GM21423 (cell line): ENCODE measurements at regions not wholly inside any gene's neighbourhood (a gene's known extent, or its start where the extent isn't known, plus 50 kb on each side); places are given as distances from the start of the nearest gene placed in this dataset.
"Not testable (repeated sequence)": the region's sequence is repeated elsewhere in the genome, so short reads cannot be mapped to it uniquely, and the experiment has no call there.

Experiments
- ATAC-seq: cut with Tn5 transposase; IDR thresholded peaks from one replicate; pipeline ENCODE4 v1.9.1; 2021; ENCODE audit warnings: mild to moderate bottlenecking, moderate library complexity; ENCODE audit not compliant: unreplicated experiment

GRCh38 chr11:28938091-28938490 lies 829.9 kb downstream of the METTL15 start:
- no peak for ATAC-seq

- no peak for ATAC-seq
Measured at GRCh38 chr11:28932940-28933339, 824.8 kb downstream of the METTL15 start.

GRCh38 chr11:28924004-28924403 lies 815.8 kb downstream of the METTL15 start:
- ATAC-seq, result no peak

- no peak for ATAC-seq
Measured at GRCh38 chr11:28922386-28922981, 814.3 kb downstream of the METTL15 start.

GRCh38 chr11:28919194-28919593 lies 811.0 kb downstream of the METTL15 start:
- no peak for ATAC-seq

- ATAC-seq, result no peak
Measured at GRCh38 chr11:28913883-28914282, 805.7 kb downstream of the METTL15 start.

- ATAC-seq, result no peak
Measured at GRCh38 chr11:28911829-28912228, 803.6 kb downstream of the METTL15 start.

- no peak for ATAC-seq
Measured at GRCh38 chr11:28910926-28911325, 802.7 kb downstream of the METTL15 start.

- ATAC-seq, result no peak
Measured at GRCh38 chr11:28903716-28904115, 795.5 kb downstream of the METTL15 start.

- ATAC-seq, result no peak
Measured at GRCh38 chr11:28900427-28900826, 792.2 kb downstream of the METTL15 start.

- ATAC-seq, result no peak
Measured at GRCh38 chr11:28899706-28900105, 791.5 kb downstream of the METTL15 start.

- not testable (repeated sequence) for ATAC-seq
Measured at GRCh38 chr11:28890601-28891040, 782.4 kb downstream of the METTL15 start.

GRCh38 chr11:28887681-28888080 lies 779.5 kb downstream of the METTL15 start:
- ATAC-seq, result no peak

- no peak for ATAC-seq
Measured at GRCh38 chr11:28879869-28880268, 771.7 kb downstream of the METTL15 start.

- ATAC-seq, result no peak
Measured at GRCh38 chr11:28878025-28878424, 769.8 kb downstream of the METTL15 start.

- no peak for ATAC-seq
Measured at GRCh38 chr11:28877340-28877739, 769.2 kb downstream of the METTL15 start.

GRCh38 chr11:28874706-28875105 lies 766.5 kb downstream of the METTL15 start:
- no peak for ATAC-seq

GRCh38 chr11:28871090-28871489 lies 762.9 kb downstream of the METTL15 start:
- no peak for ATAC-seq

- ATAC-seq, result no peak
Measured at GRCh38 chr11:28863422-28863821, 755.2 kb downstream of the METTL15 start.

- no peak for ATAC-seq
Measured at GRCh38 chr11:28860893-28861292, 752.7 kb downstream of the METTL15 start.

- no peak for ATAC-seq
Measured at GRCh38 chr11:28858076-28858475, 749.9 kb downstream of the METTL15 start.

GRCh38 chr11:28849053-28849452 lies 740.9 kb downstream of the METTL15 start:
- ATAC-seq, result no peak

GRCh38 chr11:28842716-28843115 lies 734.5 kb downstream of the METTL15 start:
- ATAC-seq, result no peak
